ENCODE measurements at regions not wholly inside any gene's neighbourhood (a gene's known extent, or its start where the extent isn't known, plus 50 kb on each side); places are given as distances from the start of the nearest gene placed in this dataset.

DNA sequence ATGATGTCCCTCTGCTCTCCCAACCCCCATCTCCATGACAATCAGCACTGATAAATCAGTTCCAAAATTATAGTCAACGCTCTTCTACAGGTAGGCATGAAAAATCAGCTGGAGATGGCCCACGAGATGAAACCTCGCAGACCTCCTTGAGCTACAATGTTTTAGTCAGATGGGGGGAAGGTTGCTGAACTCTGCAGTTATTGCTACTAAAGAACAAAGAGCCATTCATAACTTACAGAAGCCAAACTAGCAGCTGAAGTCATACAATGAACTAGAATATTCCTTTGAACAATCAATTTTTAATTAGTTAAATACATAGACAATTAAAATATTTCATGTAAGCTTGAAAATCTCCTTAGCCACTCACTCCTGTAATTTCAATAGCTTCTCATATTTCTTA is 179.2 kb downstream of the NHLRC3 start:
- 72 to 85% methylated on average over 3 of the region's 3 CpGs for WGBS, 2 donors (ENCODE audit: low coverage in 1 of 2)
- Histone ChIP-seq H3K4me1 (no peaks in the 10 kb centered on the region), H3K27me3 (no peaks in the 10 kb centered on the region), H3K9me3 (no peaks in the 10 kb centered on the region), H3K27ac (no peak overlapping the region), H3K36me3 (no peaks in the 10 kb centered on the region), H3K4me3 (no peak overlapping the region)
- TF ChIP-seq, protein P1, sequence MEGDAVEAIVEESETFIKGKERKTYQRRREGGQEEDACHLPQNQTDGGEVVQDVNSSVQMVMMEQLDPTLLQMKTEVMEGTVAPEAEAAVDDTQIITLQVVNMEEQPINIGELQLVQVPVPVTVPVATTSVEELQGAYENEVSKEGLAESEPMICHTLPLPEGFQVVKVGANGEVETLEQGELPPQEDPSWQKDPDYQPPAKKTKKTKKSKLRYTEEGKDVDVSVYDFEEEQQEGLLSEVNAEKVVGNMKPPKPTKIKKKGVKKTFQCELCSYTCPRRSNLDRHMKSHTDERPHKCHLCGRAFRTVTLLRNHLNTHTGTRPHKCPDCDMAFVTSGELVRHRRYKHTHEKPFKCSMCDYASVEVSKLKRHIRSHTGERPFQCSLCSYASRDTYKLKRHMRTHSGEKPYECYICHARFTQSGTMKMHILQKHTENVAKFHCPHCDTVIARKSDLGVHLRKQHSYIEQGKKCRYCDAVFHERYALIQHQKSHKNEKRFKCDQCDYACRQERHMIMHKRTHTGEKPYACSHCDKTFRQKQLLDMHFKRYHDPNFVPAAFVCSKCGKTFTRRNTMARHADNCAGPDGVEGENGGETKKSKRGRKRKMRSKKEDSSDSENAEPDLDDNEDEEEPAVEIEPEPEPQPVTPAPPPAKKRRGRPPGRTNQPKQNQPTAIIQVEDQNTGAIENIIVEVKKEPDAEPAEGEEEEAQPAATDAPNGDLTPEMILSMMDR (IDR thresholded peaks at IDR 0.05) = no peak
- TF ChIP-seq POLR2A (IDR thresholded peaks at IDR 0.05) (no peak), EP300 (IDR thresholded peaks at IDR 0.05) (no peak)
- ATAC-seq = no peak

DNA sequence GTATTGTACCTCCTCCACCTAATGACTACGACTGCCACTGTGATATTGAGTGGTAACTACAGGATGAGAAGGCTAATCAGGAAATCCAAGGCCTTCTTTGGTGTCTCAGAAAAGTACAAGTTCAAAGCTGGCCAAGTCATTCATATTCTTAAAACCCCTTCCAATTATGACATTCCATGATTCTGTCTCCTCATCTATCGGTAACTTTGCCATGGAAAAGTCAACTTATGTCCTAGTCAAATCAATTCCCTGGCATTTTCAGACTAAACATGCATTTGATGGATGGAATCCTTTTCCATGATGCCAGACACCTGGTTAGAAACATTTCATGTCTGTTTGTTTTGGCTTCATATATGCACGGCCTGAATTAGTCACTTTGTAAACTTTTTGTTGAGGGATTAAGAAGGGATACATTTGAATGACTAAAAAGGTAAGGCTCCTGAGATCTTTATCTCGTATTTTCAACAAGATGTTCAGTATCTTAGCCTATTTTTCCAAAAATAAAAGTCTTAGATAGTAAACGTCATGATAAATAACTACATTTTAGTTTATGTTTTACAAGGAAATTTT is 186.5 kb downstream of the NHLRC3 start:
- TF ChIP-seq, protein P1 (IDR thresholded peaks at IDR 0.05) = no peak
- TF ChIP-seq POLR2AphosphoS5 (IDR thresholded peaks at IDR 0.05) (no peak), POLR2A (IDR thresholded peaks at IDR 0.05) (no peak)
- no peaks in the 10 kb centered on the region for H3K27me3 ChIP-seq
- no peaks in the 10 kb centered on the region for H3K4me1 ChIP-seq
- whole genome bisulfite sequencing, 2 donors (ENCODE audit: low coverage in 1 of 2) = 52 to 58% methylated on average over 5 of the region's 5 CpGs
- no peaks in the 10 kb centered on the region for H3K9me3 ChIP-seq
- H3K27ac ChIP-seq = no peak overlapping the region
- no peak for ATAC-seq
- H3K4me3 ChIP-seq = no peak overlapping the region
- no peaks in the 10 kb centered on the region for H3K36me3 ChIP-seq

DNA sequence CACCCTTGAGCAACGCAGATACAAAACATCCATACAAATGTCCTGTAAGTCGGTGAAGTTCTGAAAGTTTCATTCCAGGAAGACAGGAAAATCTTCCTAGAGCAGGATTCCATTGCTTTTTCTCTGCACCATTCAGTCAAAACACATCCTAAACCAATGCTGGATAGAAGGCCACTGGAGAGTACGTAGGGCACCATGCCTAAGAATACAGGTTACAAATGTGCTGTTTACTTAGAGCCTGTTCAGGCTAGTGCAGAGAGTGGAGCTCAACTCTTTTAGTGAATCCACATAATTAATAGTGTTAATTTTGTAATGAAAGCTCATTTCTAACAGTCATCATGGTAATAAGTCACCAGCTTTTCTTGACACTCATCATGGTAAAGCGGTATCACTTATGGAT is 187.6 kb downstream of the NHLRC3 start:
- Histone ChIP-seq H3K36me3 (no peaks in the 10 kb centered on the region), H3K4me1 (no peaks in the 10 kb centered on the region), H3K27ac (no peak overlapping the region), H3K9me3 (no peaks in the 10 kb centered on the region), H3K4me3 (no peak overlapping the region), H3K27me3 (no peaks in the 10 kb centered on the region)
- 69 to 70% methylated on average over 4 of the region's 4 CpGs for WGBS, 2 donors (ENCODE audit: low coverage in 1 of 2)
- no peak for ATAC-seq
- TF ChIP-seq POLR2A (IDR thresholded peaks at IDR 0.05) (no peak), EP300 (IDR thresholded peaks at IDR 0.05) (no peak), POLR2AphosphoS5 (IDR thresholded peaks at IDR 0.05) (no peak)
- TF ChIP-seq, protein P1 (IDR thresholded peaks at IDR 0.05) = no peak

DNA sequence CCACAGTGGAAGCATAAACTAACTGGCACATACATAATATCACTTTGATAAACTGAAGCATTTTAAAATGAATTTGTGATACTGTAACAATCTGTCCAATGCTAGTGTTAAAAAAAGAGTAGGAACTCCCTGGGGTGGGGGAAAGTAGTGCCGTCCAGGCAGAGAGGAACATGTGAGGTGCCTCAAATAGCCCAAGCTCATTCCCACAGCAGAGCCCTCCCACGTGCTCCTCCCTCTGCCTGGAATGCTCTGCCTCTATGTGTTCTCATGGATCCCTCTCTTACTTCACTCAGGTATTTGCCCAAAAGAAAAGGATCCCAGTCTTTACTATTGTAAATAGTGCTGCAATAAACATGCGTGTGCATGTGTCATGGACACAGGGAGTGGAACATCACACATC is 188.1 kb downstream of the NHLRC3 start:
- TF ChIP-seq POLR2A (IDR thresholded peaks at IDR 0.05) (no peak), EP300 (IDR thresholded peaks at IDR 0.05) (no peak), POLR2AphosphoS5 (IDR thresholded peaks at IDR 0.05) (no peak)
- TF ChIP-seq, protein P1 (IDR thresholded peaks at IDR 0.05) = no peak
- no peak for ATAC-seq
- 44 to 57% methylated on average over 2 to 3 of the region's 3 CpGs for WGBS, 2 donors (ENCODE audit: low coverage in 1 of 2)
- Histone ChIP-seq H3K27me3 (no peaks in the 10 kb centered on the region), H3K9me3 (no peaks in the 10 kb centered on the region), H3K27ac (no peak overlapping the region), H3K4me1 (no peaks in the 10 kb centered on the region), H3K4me3 (no peak overlapping the region), H3K36me3 (no peaks in the 10 kb centered on the region)

DNA sequence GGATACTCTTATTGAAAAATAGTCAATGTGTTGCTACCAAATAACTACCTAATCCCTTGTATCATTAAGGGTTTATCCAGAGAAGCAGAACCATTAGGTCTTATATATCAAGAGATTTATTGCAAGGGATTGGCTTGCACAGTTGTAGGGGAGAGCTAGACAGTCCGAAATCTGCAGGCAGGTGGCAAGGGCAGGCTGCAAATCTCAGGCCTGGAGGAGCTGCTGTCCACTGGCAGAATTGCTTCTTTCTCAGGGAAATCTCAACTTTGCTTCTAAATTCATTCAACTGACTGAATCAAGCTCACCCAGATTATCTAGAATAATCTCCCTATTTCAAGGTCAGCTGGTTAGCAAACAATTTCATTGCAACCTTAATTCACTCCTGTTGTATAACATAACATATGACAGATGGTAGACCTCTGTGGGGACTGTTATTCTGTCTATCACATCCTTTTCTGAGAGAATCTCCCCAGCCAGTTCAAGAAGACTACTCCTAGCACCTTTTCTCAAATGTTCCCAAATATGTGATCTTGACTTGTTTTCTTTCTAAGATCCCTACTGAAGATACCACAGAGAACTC is 194.2 kb downstream of the NHLRC3 start:
- H3K4me1 ChIP-seq = no peaks in the 10 kb centered on the region
- H3K4me3 ChIP-seq = no peak overlapping the region
- TF ChIP-seq POLR2AphosphoS5 (IDR thresholded peaks at IDR 0.05) = no peak
- TF ChIP-seq, protein P1 (IDR thresholded peaks at IDR 0.05) = no peak
- no peak for TF ChIP-seq EP300 (IDR thresholded peaks at IDR 0.05)
- TF ChIP-seq POLR2A (IDR thresholded peaks at IDR 0.05) = no peak
- H3K9me3 ChIP-seq = no peaks in the 10 kb centered on the region
- no peaks in the 10 kb centered on the region for H3K27me3 ChIP-seq
- ATAC-seq = no peak
- no peaks in the 10 kb centered on the region for H3K36me3 ChIP-seq
- no peak overlapping the region for H3K27ac ChIP-seq
- WGBS, 2 donors (ENCODE audit: low coverage in 1 of 2) = 75 to 86% methylated on average over 1 of the region's 1 CpG
